Left lung (tissue), 4 donors: ENCODE measurements at regions not wholly inside any gene's neighbourhood (a gene's known extent, or its start where the extent isn't known, plus 50 kb on each side); places are given as distances from the start of the nearest gene placed in this dataset.

Experiments
- ATAC-seq: fragments of 200-7000 bp; cut with Tn5 transposase; one replicate; pipeline ENCODE4 v1.9.1; 2020; ENCODE audit warnings: moderate library complexity
- DNase-seq, 4 donors: peaks; one replicate each; pipeline ENCODE4 v3.0.0-alpha.2; 2013 to 2020
- H3K27ac ChIP-seq, 2 donors: fragments of 200-600 bp; sonication (generic) in 1 of 2; one replicate each; pipeline versions ENCODE4 v1.5.0 to v1.8.0; 2020 to 2021
- H3K27me3 ChIP-seq, 2 donors: fragments of 200-600 bp; sonication (generic) in 1 of 2; one replicate each; pipeline versions ENCODE4 v1.5.0 to v1.8.0; 2020 to 2021
- H3K36me3 ChIP-seq, 2 donors: fragments of 200-600 bp; sonication (generic) in 1 of 2; one replicate each; pipeline versions ENCODE4 v1.5.0 to v1.8.0; 2020 to 2021
- H3K4me1 ChIP-seq, 2 donors: fragments of 200-600 bp; one replicate each; pipeline ENCODE4 v1.8.0; 2021
- H3K4me3 ChIP-seq, 2 donors: fragments of 200-600 bp; sonication (generic) in 1 of 2; one replicate each; pipeline versions ENCODE4 v1.5.0 to v1.8.0; 2020 to 2021; ENCODE audit warnings: mild to moderate bottlenecking in 1 of 2
- H3K9me3 ChIP-seq, 2 donors: fragments of 200-600 bp; sonication (generic) in 1 of 2; one replicate each; pipeline versions ENCODE4 v1.5.0 to v1.8.0; 2020 to 2021
- CTCF ChIP-seq, 2 donors: fragments of 200-600 bp; sonication (generic) in 1 of 2; IDR thresholded peaks; one replicate each; pipeline versions ENCODE4 v1.5.0 to v1.8.0; 2021; ENCODE audit warnings: antibody characterized with exemption in 2 of 2
- intact Hi-C, 2 donors: fragments of 100-400 bp; cut with DNase I; formaldehyde crosslinking; loops; one replicate each; pipeline versions ENCODE4 v1.11.2 to v1.14.2; 2022
- donor health status: DM: no; HTN: yes; CAD: no.
- donor health status: DM: no; HTN: no; CAD: no.

- no peaks in the 10 kb centered on the region for H3K4me1 ChIP-seq
- no peaks in the 10 kb centered on the region for H3K27me3 ChIP-seq
- TF ChIP-seq CTCF (IDR thresholded peaks at IDR 0.05): no peak
- H3K4me3 ChIP-seq: no peak overlapping the region
- H3K9me3 ChIP-seq: no peaks in the 10 kb centered on the region
- H3K27ac ChIP-seq: no peak overlapping the region
- intact Hi-C loops: no loop called here
- DNase-seq (no peak), ATAC-seq (no peak)
- no peaks in the 10 kb centered on the region for H3K36me3 ChIP-seq
Measured at GRCh38 chr6:43846556-43846955, 76.5 kb downstream of the VEGFA start.

- intact Hi-C loops: no loop called here
- no peaks in the 10 kb centered on the region for H3K36me3 ChIP-seq
- H3K9me3 ChIP-seq: no peaks in the 10 kb centered on the region
- ATAC-seq: no peak
- no peaks in the 10 kb centered on the region for H3K4me1 ChIP-seq
- no peak for TF ChIP-seq CTCF (IDR thresholded peaks at IDR 0.05)
- no peaks in the 10 kb centered on the region for H3K27me3 ChIP-seq
- DNase-seq: no peak
- H3K27ac ChIP-seq: no peak overlapping the region
- H3K4me3 ChIP-seq: no peak overlapping the region
Measured at GRCh38 chr6:43845646-43846045, 75.6 kb downstream of the VEGFA start.

GRCh38 chr6:43843669-43844171 lies 73.7 kb downstream of the VEGFA start:
- no peak overlapping the region for H3K4me3 ChIP-seq
- H3K4me1 ChIP-seq: peaks cover 2% of the 10 kb centered on the region in 2 donors
- H3K36me3 ChIP-seq: no peaks in the 10 kb centered on the region
- ATAC-seq (no peak), DNase-seq (no peak)
- intact Hi-C loops: no loop called here
- H3K9me3 ChIP-seq: no peaks in the 10 kb centered on the region
- H3K27me3 ChIP-seq: no peaks in the 10 kb centered on the region
- no peak for TF ChIP-seq CTCF (IDR thresholded peaks at IDR 0.05)
- H3K27ac ChIP-seq: no peak overlapping the region

- Histone ChIP-seq H3K4me3 (no peak overlapping the region), H3K9me3 (no peaks in the 10 kb centered on the region), H3K36me3 (no peaks in the 10 kb centered on the region), H3K4me1 (peaks cover 7 to 8% of the 10 kb centered on the region in 2 donors), H3K27ac (no peak overlapping the region), H3K27me3 (no peaks in the 10 kb centered on the region)
- intact Hi-C loops: no loop called here
- no peak for ATAC-seq
- no peak for TF ChIP-seq CTCF (IDR thresholded peaks at IDR 0.05)
- DNase-seq: no peak
Measured at GRCh38 chr6:43843097-43843645, 73.2 kb downstream of the VEGFA start.

GRCh38 chr6:43842231-43842794 lies 72.3 kb downstream of the VEGFA start:
- Histone ChIP-seq H3K4me1 (peaks cover 11 to 13% of the 10 kb centered on the region in 2 donors), H3K9me3 (no peaks in the 10 kb centered on the region)

More at GRCh38 chr6:43842231-43842794, 72.3 kb downstream of the VEGFA start:
- intact Hi-C loops: no loop called here
- no peak overlapping the region for H3K4me3 ChIP-seq
- DNase-seq: no peak
- no peaks in the 10 kb centered on the region for H3K27me3 ChIP-seq
- H3K36me3 ChIP-seq: no peaks in the 10 kb centered on the region
- no peak for ATAC-seq
- TF ChIP-seq CTCF (IDR thresholded peaks at IDR 0.05): no peak
- no peak overlapping the region for H3K27ac ChIP-seq
